Choroid plexus epithelial cell (primary cell): ENCODE measurements at regions not wholly inside any gene's neighbourhood (a gene's known extent, or its start where the extent isn't known, plus 50 kb on each side); places are given as distances from the start of the nearest gene placed in this dataset.

Experiments
- DNase-seq: peaks from one replicate; pipeline ENCODE4 v3.0.0-alpha.2; 2010; ENCODE audit warnings: low read depth
- H3K4me3 ChIP-seq: 2 replicates; pipeline ENCODE4 v1.5.1; 2011; ENCODE audit warnings: low read depth, mild to moderate bottlenecking, control low read depth, low read length, moderate library complexity
- CTCF ChIP-seq: conservative IDR thresholded peaks from 2 replicates; pipeline ENCODE4 v1.5.1; 2011; ENCODE audit warnings: low read depth, mild to moderate bottlenecking, control low read depth, inconsistent platforms, low read length, moderate library complexity

GRCh38 chr15:91776104-91776503 lies 77.4 kb upstream of the SLCO3A1 start:
- no peak for DNase-seq
- H3K4me3 ChIP-seq, result no peak overlapping the region
- no peak for TF ChIP-seq CTCF

- DNase-seq, result no peak
- TF ChIP-seq CTCF, result no peak
- no peak overlapping the region for H3K4me3 ChIP-seq
These were observed 73.5 kb upstream of the SLCO3A1 start for GRCh38 chr15:91779960-91780359.

- no peak overlapping the region for H3K4me3 ChIP-seq
- DNase-seq, result no peak
- no peak for TF ChIP-seq CTCF
These were observed 73.1 kb upstream of the SLCO3A1 start for GRCh38 chr15:91780387-91780786.

- DNase-seq, result no peak
- TF ChIP-seq CTCF, result no peak
- H3K4me3 ChIP-seq, result no peak overlapping the region
These were observed 71.3 kb upstream of the SLCO3A1 start for GRCh38 chr15:91782221-91782620.

- TF ChIP-seq CTCF, result no peak
- DNase-seq, result no peak
These were observed 70.5 kb upstream of the SLCO3A1 start for GRCh38 chr15:91783008-91783407.

GRCh38 chr15:91783451-91783850 lies 70.1 kb upstream of the SLCO3A1 start:
- DNase-seq, result no peak
- H3K4me3 ChIP-seq, result no peak overlapping the region

More at GRCh38 chr15:91783008-91783407, 70.5 kb upstream of the SLCO3A1 start:
- H3K4me3 ChIP-seq, result no peak overlapping the region

More at GRCh38 chr15:91783451-91783850, 70.1 kb upstream of the SLCO3A1 start:
- TF ChIP-seq CTCF, result no peak
